ENCODE measurements at regions not wholly inside any gene's neighbourhood (a gene's known extent, or its start where the extent isn't known, plus 50 kb on each side); places are given as distances from the start of the nearest gene placed in this dataset.

GRCh38 chr20:3311623-3312022 is 72.6 kb upstream of the SLC4A11 start:
- FAIRE-seq = no peak
- DNase-seq (ENCODE audit: low spot score) = no peak

GRCh38 chr20:3309226-3309625 is 70.2 kb upstream of the SLC4A11 start:
- FAIRE-seq = no peak
- DNase-seq (ENCODE audit: low spot score) = no peak

GRCh38 chr20:3307725-3308124 is 68.7 kb upstream of the SLC4A11 start:
- no peak for DNase-seq (ENCODE audit: low spot score)
- no peak for FAIRE-seq

- FAIRE-seq (no peak), DNase-seq (ENCODE audit: low spot score) (no peak)
These were observed 68.1 kb upstream of the SLC4A11 start for GRCh38 chr20:3307078-3307477.

GRCh38 chr20:3306068-3306467 is 67.1 kb upstream of the SLC4A11 start:
- FAIRE-seq (no peak), DNase-seq (ENCODE audit: low spot score) (no peak)

GRCh38 chr20:3304456-3304855 is 65.5 kb upstream of the SLC4A11 start:
- no peak for FAIRE-seq
- no peak for DNase-seq (ENCODE audit: low spot score)

GRCh38 chr20:3297079-3297378 is 58.0 kb upstream of the SLC4A11 start:
- DNase-seq (ENCODE audit: low spot score) = no peak
- FAIRE-seq = no peak

GRCh38 chr20:3296261-3297078 is 57.5 kb upstream of the SLC4A11 start:
- FAIRE-seq (no peak), DNase-seq (ENCODE audit: low spot score) (no peak)

Data from urothelium cell line (cell line).